GM19193 (cell line): ENCODE measurements at regions not wholly inside any gene's neighbourhood (a gene's known extent, or its start where the extent isn't known, plus 50 kb on each side); places are given as distances from the start of the nearest gene placed in this dataset.

Experiments
- POLR2A ChIP-seq: IDR thresholded peaks from 4 replicates; pipeline ENCODE4 v1.6.1; 2011; ENCODE audit not compliant: insufficient read depth, insufficient read length; ENCODE audit errors: extremely low read depth

DNA sequence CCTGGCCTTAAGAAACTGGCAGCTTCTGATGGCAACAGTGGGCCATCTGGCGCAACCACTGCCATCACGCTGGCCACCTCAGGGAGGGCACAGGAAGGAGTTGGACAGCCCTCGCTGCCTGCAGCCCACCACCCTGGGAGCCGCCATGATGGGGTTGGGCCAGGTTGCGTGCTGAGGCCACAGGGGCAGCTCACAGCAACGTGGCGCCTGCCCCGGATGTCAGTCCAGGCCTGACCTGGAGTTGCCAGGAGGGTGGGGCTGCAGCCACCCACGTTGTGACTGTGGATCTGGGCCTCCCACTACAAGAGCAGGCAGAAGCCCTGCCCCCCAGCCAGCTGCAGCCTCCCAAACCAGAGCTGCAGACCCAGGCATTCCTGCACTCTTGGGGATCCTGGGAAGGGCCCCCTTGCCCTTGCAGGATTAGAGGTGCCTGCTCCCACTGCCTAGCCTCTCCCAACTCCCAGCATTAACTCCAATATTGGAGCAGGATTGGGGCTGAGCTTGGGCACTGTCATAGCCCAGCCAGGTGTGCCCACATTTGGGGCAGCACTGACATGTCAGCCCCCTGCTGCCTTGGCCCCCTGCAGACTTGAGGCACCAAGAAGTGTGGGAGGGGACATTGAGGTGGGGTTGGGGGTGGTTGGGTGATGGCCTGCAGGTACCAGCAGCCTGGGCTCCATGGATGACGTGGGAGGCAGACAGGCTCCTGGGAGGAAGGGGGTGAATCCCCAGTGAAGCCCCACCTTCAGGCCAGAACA is 468.9 kb upstream of the CCDC54 start:
- no peak for TF ChIP-seq POLR2A

DNA sequence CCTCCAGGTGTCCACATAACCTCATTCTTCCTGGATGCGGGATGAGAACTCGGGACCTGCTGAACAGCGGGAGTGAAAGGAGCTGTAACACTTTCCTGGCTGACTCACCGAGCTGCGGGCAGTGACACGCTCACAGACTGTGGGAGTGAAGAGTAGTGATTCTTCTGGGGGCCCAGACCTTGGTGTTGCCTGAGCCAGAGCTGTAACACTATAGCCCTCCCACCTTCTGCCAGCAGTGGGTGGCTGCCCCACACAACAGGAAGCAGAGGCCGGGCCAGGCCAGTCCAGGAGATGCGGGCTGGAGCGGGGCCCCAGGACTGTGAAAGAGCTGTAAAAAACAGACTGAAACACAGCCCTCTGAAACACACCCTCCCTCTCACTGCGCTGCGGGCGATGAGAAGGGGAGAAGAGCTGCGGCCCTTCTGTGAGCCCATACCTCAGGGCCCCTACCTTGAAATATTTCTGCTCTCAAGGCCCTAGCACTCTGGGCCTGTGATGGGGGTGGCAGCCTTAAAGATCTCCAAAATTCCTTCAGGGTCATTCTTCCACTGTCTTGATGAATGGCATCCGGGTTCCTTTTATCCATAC is 464.0 kb upstream of the CCDC54 start:
- TF ChIP-seq POLR2A = no peak

DNA sequence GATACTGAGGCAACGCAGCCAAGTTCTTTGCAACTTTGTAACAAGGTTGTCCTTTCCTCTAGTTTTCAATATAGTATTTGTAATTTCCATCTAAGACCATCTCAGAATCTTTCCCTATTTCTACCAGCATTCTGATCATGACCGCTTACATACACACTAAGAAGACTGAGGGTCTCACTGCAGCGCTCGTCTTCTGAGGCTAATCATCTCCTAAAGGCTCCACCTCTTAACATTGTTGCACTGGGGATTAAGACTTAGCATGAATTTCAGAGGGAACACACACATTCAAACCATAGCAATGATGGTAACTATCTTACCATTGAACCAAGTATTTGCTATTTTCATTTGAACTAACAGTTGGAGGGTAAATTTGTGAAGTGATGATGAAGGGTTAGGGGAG is 463.3 kb upstream of the CCDC54 start:
- no peak for TF ChIP-seq POLR2A

DNA sequence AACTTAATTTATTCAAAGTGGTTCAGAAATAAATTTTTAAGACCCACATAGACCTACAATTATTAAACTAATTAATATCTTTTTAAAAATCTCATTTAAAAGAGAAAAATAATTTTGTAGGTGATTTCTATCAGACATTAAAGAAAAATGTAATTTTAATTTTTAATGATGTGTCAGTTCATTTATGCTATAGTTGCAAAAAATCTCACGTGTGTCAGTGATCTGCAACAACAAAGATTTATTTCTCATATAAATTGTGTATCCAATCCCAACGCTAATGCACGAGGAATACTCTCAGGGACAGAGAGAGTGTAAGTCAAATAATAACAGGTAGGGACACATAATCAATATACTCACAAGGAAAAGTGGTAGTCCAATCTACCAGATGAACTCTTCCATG is 456.6 kb upstream of the CCDC54 start:
- TF ChIP-seq POLR2A = no peak

DNA sequence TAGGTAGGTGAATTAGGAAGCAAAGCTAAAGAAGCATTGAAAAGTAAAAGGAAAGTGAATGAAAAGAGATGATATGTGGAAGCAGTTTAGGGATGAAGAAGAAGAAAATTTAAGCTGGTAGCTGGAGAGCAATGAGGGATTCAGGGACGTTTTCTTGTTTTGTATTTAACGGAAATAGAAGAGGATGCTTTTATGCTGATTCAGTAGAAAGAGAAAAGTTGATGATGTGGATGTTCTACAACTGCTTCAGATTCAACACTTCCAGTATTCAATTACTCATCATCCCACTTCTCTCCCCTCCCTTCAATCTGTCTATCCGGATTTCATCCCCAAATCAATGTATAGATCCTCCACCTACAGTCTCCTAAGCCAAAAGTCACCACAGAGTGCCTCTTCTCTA is 448.2 kb upstream of the CCDC54 start:
- TF ChIP-seq POLR2A = no peak

DNA sequence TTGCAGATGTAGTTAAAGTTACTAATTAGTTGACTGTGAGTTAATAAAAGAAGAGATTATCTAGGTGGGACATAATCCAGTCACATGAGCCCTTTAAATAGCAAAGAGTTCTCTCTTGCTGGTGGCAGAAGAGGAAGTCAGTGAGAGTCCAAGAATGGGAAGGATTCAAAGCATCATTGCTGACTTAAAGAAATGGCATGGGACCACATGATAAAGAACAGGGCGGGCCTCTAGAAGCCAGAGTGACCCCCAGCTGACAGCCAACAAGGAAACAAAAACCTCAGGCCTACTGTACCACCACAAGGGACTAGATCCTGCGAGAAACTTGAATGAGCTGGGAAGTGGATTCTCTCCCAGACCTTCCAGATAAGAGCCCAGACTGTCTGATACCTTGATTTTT is 447.2 kb upstream of the CCDC54 start:
- TF ChIP-seq POLR2A = no peak

DNA sequence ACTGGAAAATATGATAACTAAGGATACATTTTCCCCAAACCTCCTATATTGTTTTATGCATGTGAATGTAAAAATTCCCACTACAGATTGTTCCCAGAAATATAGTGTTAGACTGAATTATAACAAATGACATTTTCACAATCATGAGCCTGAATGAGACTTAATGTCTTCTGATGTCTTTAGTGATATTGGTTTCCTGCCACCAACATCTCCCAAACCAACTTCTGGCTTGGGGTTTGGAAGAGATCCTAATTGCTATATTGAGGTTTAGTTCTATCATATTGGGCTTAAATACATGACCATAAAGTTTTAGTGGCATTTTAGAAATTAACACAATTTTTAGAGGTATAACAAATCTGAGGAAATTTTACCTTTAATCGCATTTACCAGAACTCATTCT is 445.3 kb upstream of the CCDC54 start:
- no peak for TF ChIP-seq POLR2A

DNA sequence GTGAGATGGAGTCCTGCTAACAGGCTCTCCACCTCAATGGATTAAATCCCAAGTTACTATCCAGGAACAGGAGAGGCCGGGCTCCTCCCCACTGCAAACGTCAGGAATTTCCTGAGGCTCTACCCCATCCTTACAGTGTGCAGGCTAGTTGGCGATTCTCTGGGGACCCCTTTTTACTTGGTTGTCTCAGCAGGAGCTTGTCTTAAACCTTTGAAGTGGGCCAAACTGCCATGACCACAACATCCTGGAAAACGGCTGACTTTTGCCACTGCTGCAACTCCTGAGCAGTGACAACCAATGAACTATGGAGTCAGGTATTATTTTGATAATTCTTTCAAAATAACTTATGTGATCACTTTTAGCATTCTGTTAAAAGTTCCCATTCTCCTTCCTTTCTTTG is 440.9 kb upstream of the CCDC54 start:
- no peak for TF ChIP-seq POLR2A

DNA sequence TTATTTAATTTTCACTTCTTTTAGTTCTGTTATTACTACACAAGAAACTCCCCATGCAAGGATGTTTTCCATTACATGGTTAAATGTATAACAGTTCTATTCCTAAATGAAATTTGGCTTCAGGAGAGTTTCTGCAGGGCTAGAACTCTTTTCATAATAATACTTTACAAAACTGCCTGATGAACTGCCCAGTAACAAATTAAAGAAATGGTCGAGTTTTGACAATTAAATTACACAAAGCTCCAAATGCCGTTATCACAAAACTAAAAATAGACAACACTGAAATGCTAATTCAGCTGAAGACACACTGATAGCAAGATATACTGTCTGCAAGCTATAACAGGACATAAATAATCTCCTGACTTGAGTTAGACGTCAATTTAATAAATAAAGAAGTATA is 435.2 kb upstream of the CCDC54 start:
- TF ChIP-seq POLR2A = no peak

DNA sequence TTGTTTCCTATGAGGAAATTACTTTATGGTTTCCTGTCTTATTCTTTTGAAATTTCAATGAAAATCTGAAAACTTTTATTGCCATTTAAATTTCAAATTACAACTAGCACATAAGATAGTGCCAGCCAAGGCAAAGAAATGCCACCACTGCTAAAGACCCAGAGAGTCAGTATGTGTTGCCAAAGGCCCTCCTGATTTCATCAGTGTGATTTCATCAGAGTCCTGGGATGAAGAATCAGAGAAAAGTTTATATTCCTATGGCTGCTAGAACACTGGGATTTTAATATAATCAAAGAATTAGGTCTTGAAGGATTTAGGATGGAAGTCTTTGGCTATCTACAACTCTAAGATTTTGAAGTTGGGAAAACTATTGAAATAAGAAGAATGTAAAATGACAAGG is 434.2 kb upstream of the CCDC54 start:
- no peak for TF ChIP-seq POLR2A

DNA sequence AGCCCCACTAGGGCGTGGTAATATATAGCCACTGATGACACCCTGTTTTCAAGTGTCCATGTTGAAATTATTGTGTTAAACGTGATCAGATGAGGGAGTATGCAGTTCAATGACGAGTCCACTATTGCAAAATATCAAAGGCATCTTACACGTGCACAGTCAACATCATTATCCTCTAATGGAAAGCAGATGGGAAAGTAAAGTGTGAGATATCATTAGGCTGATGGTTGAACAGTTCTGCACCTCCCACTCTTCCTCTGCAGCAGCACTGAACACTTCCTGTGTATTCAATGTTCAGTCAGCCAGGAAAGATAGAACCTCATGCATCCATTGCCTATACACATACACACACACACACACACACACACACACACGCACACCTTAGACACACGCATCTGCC is 431.8 kb upstream of the CCDC54 start:
- no peak for TF ChIP-seq POLR2A

DNA sequence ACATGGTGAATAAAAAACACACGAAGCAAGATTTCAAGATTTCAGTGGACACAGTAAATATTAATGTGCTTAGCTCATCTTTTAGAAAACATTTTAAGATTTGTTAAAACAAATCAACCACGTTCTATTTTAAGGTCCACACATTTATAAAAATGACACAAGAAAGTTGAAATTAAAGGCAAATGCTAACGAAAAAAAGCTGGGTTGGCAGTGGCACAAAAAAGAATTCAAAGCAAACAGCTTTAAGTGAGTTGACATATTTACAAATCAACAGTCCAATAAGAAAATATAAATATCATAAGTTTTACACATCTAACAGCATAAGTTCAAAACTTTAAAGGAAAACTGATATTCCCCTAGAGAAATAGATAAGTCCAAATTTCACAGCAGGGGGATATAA is 430.4 kb upstream of the CCDC54 start:
- TF ChIP-seq POLR2A = no peak

DNA sequence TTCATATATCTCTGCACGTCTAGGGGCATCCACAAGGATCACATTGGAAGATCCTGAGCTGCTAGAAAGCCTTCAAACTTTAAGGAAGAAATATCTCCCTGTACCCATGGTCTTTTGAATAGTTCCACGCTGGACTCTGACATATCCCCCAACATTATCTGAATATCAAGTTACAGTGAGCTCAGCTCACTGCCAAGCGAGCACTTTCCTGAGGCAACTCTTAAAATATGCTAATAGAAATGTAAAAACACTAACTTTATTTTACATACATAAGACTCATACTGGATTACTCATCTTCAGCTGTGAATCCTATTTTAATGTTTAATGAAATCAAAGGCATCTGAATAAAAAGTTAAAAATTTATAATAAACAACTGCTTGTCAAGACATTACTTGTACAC is 420.2 kb upstream of the CCDC54 start:
- TF ChIP-seq POLR2A = no peak

DNA sequence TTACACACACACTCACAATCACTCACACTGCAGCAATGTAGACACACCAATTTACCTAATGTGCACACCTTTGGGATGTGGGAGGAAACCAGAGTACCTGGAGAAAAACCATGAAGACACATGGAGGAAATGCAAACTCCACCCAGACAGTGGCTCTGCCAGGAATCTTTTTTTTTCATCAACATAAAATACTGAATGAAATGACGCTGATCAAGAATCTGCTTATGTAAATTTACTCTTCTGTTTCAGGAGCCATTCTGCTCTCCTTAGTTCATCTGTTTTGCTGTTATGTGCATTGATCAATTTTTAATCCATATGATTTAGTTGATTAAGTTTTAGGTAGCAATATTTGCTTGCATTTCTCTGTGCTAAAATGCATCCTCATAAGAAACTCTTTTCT is 414.2 kb upstream of the CCDC54 start:
- TF ChIP-seq POLR2A = no peak

DNA sequence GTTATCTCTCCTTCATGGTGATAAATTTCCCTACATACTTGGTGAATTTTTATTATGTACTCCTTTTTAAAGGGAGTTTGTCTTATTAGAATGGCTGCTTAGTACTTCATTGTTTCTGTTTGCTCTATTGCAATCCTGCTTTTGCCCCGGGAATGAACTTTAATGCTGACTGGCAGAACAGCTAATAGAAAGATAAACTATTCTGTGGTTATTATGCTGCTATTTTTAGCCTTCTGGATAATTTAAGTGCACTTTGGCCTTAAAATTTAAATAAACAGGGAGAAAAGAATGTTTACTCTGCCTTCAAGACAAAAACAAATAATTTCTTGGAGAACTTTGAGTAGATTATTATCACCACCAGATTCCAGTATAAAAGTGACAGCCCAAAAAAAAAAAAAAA is 413.8 kb upstream of the CCDC54 start:
- no peak for TF ChIP-seq POLR2A

DNA sequence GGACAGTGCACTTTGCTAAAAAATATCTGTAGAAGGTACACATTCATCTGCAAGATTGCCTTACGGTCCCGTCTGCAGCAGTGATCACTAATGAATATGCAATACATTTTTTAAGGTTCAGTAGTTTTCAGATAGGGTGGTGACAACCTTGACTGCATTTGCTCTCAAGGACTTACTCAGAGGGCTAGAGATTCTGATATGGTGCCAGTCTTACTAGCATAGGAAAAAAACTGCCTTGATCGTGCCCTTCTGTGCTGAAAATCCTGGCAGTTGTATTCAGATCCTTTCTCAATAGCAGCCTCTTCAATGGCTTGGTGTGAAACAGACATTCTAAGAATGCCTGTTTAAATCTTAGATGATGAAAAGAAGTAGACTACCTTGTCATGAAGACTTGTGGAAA is 411.9 kb upstream of the CCDC54 start:
- TF ChIP-seq POLR2A = no peak

DNA sequence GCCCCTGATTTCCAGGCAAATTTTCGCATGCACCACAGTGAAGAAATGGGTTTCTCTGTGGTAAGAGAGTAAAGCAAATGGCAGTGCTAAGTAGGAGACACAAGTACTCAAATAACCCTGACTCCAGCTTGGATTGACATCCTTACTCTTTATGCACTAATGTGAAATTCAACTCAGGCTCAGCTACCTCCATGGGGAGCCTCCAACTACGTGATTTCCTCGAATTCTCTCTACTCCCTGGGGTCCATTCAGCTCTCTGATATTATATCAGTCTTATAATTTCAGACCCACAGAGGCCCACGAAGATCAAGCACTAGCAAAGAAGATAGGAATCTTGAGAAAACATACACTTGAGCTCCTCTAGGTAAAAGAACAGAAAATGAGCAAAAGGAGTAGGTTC is 407.6 kb upstream of the CCDC54 start:
- TF ChIP-seq POLR2A = no peak
